GM21515 (cell line): ENCODE measurements at regions not wholly inside any gene's neighbourhood (a gene's known extent, or its start where the extent isn't known, plus 50 kb on each side); places are given as distances from the start of the nearest gene placed in this dataset.

Experiments
- ATAC-seq: cut with Tn5 transposase; IDR thresholded peaks from one replicate; pipeline ENCODE4 v1.9.1; 2021; ENCODE audit not compliant: unreplicated experiment

- no peak for ATAC-seq
Measured at GRCh38 chr5:105565531-105565930, 2002.9 kb upstream of the NUDT12 start.

- ATAC-seq = no peak
Measured at GRCh38 chr5:105563842-105564241, 2001.3 kb upstream of the NUDT12 start.

GRCh38 chr5:105554568-105555169 lies 1992.1 kb upstream of the NUDT12 start:
- no peak for ATAC-seq

- no peak for ATAC-seq
Measured at GRCh38 chr5:105544300-105544699, 1981.7 kb upstream of the NUDT12 start.

GRCh38 chr5:105536675-105537074 lies 1974.1 kb upstream of the NUDT12 start:
- ATAC-seq = no peak

- no peak for ATAC-seq
Measured at GRCh38 chr5:105530716-105531261, 1968.2 kb upstream of the NUDT12 start.

- no peak for ATAC-seq
Measured at GRCh38 chr5:105529851-105530250, 1967.3 kb upstream of the NUDT12 start.

GRCh38 chr5:105508519-105508918 lies 1945.9 kb upstream of the NUDT12 start:
- ATAC-seq = no peak

- ATAC-seq = no peak
Measured at GRCh38 chr5:105506692-105507277, 1944.2 kb upstream of the NUDT12 start.

GRCh38 chr5:105503950-105504349 lies 1941.4 kb upstream of the NUDT12 start:
- no peak for ATAC-seq

- ATAC-seq = no peak
Measured at GRCh38 chr5:105501315-105501714, 1938.7 kb upstream of the NUDT12 start.

- ATAC-seq = no peak
Measured at GRCh38 chr5:105475401-105475800, 1912.8 kb upstream of the NUDT12 start.

- no peak for ATAC-seq
Measured at GRCh38 chr5:105462377-105462776, 1899.8 kb upstream of the NUDT12 start.

- ATAC-seq = no peak
Measured at GRCh38 chr5:105460721-105461120, 1898.1 kb upstream of the NUDT12 start.

GRCh38 chr5:105453216-105453807 lies 1890.7 kb upstream of the NUDT12 start:
- ATAC-seq = no peak

- ATAC-seq = no peak
Measured at GRCh38 chr5:105448271-105448670, 1885.7 kb upstream of the NUDT12 start.

- no peak for ATAC-seq
Measured at GRCh38 chr5:105430516-105430915, 1867.9 kb upstream of the NUDT12 start.

- no peak for ATAC-seq
Measured at GRCh38 chr5:105428451-105429380, 1866.1 kb upstream of the NUDT12 start.

- ATAC-seq = no peak
Measured at GRCh38 chr5:105414067-105414466, 1851.5 kb upstream of the NUDT12 start.

- ATAC-seq = no peak
Measured at GRCh38 chr5:105413406-105413990, 1850.9 kb upstream of the NUDT12 start.

- no peak for ATAC-seq
Measured at GRCh38 chr5:105409695-105410094, 1847.1 kb upstream of the NUDT12 start.
